Lower leg skin (tissue), 4 donors: ENCODE measurements at regions not wholly inside any gene's neighbourhood (a gene's known extent, or its start where the extent isn't known, plus 50 kb on each side); places are given as distances from the start of the nearest gene placed in this dataset.

Experiments used
- DNase-seq, 2 donors: peaks; one replicate each; pipeline ENCODE4 v3.0.0-alpha.2; 2019; ENCODE audit warnings: low spot score in 2 of 2
- H3K4me3 ChIP-seq: fragments of 200-600 bp; sonication (generic); 2 replicates; pipeline ENCODE4 v1.5.1; 2017; ENCODE audit warnings: mild to moderate bottlenecking, low read depth; ENCODE audit not compliant: poor library complexity, severe bottlenecking
- POLR2A ChIP-seq, 2 donors: fragments of 450-650 bp; IDR thresholded peaks; one replicate each; pipeline ENCODE4 v1.6.1; 2016 to 2017; ENCODE audit warnings: antibody characterized with exemption in 2 of 2, mild to moderate bottlenecking in 1 of 2, moderate library complexity in 1 of 2
- WGBS, 2 donors: methylation state at CpG; one replicate each; pipeline ENCODE4 v1.1.5; 2018; 5-methylcytosine and 5-hydroxymethylcytosine counted together
- intact Hi-C: fragments of 100-400 bp; cut with DNase I; formaldehyde crosslinking; loops from one replicate; pipeline ENCODE4 v1.15.0; 2023; ENCODE audit warnings: low total_unique reads
- TF ChIP-seq, protein P1 (sequence below), 3 donors: fragments of 450-650 bp; IDR thresholded peaks; one replicate each; pipeline ENCODE4 v1.5.1; 2016; ENCODE audit warnings: antibody characterized with exemption in 3 of 3, mild to moderate bottlenecking in 3 of 3, moderate library complexity in 2 of 3

DNA sequence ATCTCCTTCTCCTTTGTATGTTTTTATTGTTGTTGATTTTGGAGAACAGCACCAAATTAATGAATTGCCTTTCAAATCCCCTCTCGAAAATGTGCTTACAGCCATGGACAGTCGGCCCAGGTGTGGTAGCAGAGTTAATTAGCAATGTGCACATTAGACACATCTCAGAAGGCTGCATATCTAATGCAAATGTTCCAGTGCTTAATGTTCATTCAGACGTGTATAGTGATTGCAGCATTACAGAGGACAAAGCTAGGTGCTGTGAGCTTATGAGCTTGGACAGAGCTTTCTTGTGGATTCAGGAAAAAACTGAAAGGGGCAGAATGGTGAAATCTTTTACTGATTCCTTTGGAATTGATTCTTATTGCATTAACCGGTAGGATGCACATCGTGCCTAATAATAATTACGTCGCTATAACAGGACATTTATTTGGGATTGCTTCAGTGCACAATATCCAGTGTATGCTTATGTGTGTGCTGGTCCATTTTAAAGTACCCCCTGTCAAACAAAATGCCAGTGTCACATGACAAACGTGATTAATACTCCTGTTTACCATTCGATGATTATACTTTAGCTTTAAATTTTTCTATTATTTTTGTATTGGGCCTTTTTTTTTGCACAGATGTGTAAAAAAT lies 552.9 kb upstream of the EPHA5 start:
- no peak for TF ChIP-seq POLR2A (IDR thresholded peaks at IDR 0.05)
- TF ChIP-seq, protein P1, sequence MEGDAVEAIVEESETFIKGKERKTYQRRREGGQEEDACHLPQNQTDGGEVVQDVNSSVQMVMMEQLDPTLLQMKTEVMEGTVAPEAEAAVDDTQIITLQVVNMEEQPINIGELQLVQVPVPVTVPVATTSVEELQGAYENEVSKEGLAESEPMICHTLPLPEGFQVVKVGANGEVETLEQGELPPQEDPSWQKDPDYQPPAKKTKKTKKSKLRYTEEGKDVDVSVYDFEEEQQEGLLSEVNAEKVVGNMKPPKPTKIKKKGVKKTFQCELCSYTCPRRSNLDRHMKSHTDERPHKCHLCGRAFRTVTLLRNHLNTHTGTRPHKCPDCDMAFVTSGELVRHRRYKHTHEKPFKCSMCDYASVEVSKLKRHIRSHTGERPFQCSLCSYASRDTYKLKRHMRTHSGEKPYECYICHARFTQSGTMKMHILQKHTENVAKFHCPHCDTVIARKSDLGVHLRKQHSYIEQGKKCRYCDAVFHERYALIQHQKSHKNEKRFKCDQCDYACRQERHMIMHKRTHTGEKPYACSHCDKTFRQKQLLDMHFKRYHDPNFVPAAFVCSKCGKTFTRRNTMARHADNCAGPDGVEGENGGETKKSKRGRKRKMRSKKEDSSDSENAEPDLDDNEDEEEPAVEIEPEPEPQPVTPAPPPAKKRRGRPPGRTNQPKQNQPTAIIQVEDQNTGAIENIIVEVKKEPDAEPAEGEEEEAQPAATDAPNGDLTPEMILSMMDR (IDR thresholded peaks at IDR 0.05), result no peak
- WGBS, 2 donors, result 76 to 79% methylated on average over 9 of the region's 9 CpGs
- no peak overlapping the region for H3K4me3 ChIP-seq
- DNase-seq, result no peak
- intact Hi-C loops, result no loop called here

DNA sequence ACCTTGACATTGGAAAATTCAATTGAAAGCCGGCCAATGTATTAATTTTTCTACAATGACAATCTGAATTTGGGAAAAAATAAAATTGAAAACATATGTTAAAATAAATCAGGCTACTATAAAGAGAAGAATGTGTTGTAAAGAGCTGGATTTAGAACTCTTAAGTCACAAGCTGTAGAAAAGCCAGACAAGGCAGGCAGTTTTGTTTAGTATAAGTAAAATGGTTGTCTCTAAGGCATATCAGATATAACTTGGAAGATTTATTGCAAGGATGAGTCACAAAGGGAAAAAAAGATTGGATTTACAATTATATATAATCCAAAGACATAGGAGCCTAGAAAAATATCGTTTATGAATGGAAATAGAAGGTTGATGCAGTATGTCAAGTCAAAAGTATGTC lies 549.1 kb upstream of the EPHA5 start:
- no peak overlapping the region for H3K4me3 ChIP-seq
- WGBS, 2 donors, result 29 to 39% methylated on average over 2 of the region's 2 CpGs
- no peak for TF ChIP-seq POLR2A (IDR thresholded peaks at IDR 0.05)
- TF ChIP-seq, protein P1 (IDR thresholded peaks at IDR 0.05), result no peak
- DNase-seq, result no peak
- intact Hi-C loops, result no loop called here

DNA sequence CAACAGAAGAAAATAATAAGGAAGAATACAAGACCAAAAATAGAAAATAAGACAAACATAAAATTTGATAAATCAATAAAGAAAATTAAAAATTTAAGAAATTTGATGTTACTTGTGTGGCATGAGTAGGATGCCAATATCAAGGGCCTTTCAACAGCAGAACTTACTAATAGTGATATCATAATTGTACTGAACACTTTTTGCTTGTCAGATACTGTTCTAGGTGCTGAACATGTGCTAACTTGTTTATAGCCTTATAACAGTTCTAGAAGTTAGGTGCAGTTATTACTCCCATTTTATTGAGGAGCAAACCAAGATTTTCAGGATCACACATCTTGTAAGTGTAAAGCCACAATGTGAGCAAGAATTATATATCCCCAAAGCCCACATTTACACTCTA lies 546.0 kb upstream of the EPHA5 start:
- no peak for TF ChIP-seq POLR2A (IDR thresholded peaks at IDR 0.05)
- TF ChIP-seq, protein P1 (IDR thresholded peaks at IDR 0.05), result no peak
- H3K4me3 ChIP-seq, result no peak overlapping the region
- intact Hi-C loops, result no loop called here
- no peak for DNase-seq

DNA sequence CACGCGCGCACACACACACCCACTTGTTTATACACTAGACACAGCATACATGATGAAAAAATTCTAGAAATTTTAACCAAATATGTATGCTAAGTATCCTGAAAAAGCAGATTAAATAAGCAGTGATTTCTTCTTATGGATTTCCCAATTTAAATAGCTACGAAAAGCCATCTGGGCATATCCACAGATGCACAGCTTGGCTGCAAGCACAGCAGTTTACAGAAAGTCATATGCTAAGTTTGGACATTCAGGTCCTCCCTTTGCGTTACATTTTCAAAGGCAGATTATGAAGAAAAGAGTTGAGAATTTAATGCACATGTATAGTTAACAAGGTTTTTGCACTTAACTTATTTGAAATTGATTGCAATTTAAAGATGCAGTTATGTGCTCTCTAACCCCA lies 542.2 kb upstream of the EPHA5 start:
- intact Hi-C loops, result no loop called here
- no peak for DNase-seq
- no peak overlapping the region for H3K4me3 ChIP-seq
- TF ChIP-seq, protein P1 (IDR thresholded peaks at IDR 0.05), result no peak
- no peak for TF ChIP-seq POLR2A (IDR thresholded peaks at IDR 0.05)
- WGBS, 2 donors, result 83 to 89% methylated on average over 5 of the region's 5 CpGs

DNA sequence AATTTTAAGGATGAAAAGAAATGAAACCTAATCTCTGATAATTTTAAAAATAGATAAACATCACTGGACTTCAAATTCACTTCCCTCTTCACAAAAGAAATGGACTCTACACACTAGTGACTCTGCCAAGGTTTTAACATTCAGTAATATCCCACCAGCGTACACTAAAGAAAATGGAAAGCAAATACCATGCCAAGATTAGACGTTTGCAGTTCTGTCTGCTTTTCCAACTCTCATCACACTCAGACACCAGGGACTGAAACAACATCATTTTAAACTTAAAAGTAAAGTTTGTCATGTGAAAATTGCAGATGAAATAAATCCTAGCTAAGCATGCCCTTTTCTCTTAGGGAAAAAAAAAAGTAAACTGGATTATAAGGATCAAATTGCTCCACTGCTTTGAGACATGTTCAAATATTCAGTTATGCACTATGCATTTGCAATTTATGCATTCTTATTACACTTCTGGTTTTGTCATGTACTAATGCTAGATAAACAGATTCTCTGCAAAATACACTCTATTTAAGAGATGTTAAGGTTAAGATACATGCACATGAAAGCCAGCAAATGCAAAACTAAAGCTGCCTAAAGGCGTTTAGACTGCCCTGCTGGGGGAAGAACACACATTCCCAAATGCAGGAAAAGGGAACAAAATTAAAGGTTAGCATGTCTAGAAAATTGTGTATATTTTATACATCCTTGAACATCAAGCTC lies 534.4 kb upstream of the EPHA5 start:
- no peak for DNase-seq
- 37 to 39% methylated on average over 3 of the region's 3 CpGs for WGBS, 2 donors
- TF ChIP-seq, protein P1 (IDR thresholded peaks at IDR 0.05), result no peak
- TF ChIP-seq POLR2A (IDR thresholded peaks at IDR 0.05), result no peak
- intact Hi-C loops, result no loop called here
- no peak overlapping the region for H3K4me3 ChIP-seq
